IPS-18a (cell line): ENCODE measurements at regions not wholly inside any gene's neighbourhood (a gene's known extent, or its start where the extent isn't known, plus 50 kb on each side); places are given as distances from the start of the nearest gene placed in this dataset.
"Not testable (repeated sequence)": the region's sequence is repeated elsewhere in the genome, so short reads cannot be mapped to it uniquely, and the experiment has no call there.

Source experiments
- H3K27ac ChIP-seq: one replicate; pipeline ENCODE4 v1.5.1; 2013; ENCODE audit warnings: low read length
- H3K27me3 ChIP-seq: one replicate; pipeline ENCODE4 v1.6.1; 2013; ENCODE audit warnings: mild to moderate bottlenecking, low read length; ENCODE audit not compliant: control insufficient read depth, insufficient read depth
- H3K36me3 ChIP-seq: one replicate; pipeline ENCODE4 v1.6.1; 2013; ENCODE audit warnings: low read depth, low read length; ENCODE audit not compliant: control insufficient read depth
- H3K4me1 ChIP-seq: one replicate; pipeline ENCODE4 v1.6.1; 2013; ENCODE audit warnings: low read depth, low read length; ENCODE audit not compliant: control insufficient read depth
- H3K4me3 ChIP-seq: one replicate; pipeline ENCODE4 v1.5.1; 2013; ENCODE audit warnings: low read length
- H3K9ac ChIP-seq: one replicate; pipeline ENCODE4 v1.6.1; 2013; ENCODE audit warnings: mild to moderate bottlenecking, low read length, moderate library complexity
- H3K9me3 ChIP-seq: one replicate; pipeline ENCODE4 v1.6.1; 2013; ENCODE audit warnings: low read depth, low read length; ENCODE audit not compliant: control insufficient read depth

- peaks cover 2% of the 10 kb centered on the region for H3K9me3 ChIP-seq
- no peaks in the 10 kb centered on the region for H3K4me1 ChIP-seq
- H3K9ac ChIP-seq = no peak overlapping the region
- no peak overlapping the region for H3K4me3 ChIP-seq
- no peaks in the 10 kb centered on the region for H3K36me3 ChIP-seq
- no peaks in the 10 kb centered on the region for H3K27me3 ChIP-seq
- H3K27ac ChIP-seq = no peak overlapping the region
These were observed 466.9 kb downstream of the FAT4 start for GRCh38 chr4:125781651-125782050.

GRCh38 chr4:125784741-125785140, 470.0 kb downstream of the FAT4 start:
- Histone ChIP-seq H3K36me3 (no peaks in the 10 kb centered on the region), H3K9me3 (no peaks in the 10 kb centered on the region), H3K4me3 (no peak overlapping the region)

GRCh38 chr4:125787707-125788106, 473.0 kb downstream of the FAT4 start:
- Histone ChIP-seq H3K4me1 (no peaks in the 10 kb centered on the region), H3K27ac (no peak overlapping the region), H3K9ac (no peak overlapping the region), H3K36me3 (no peaks in the 10 kb centered on the region), H3K9me3 (no peaks in the 10 kb centered on the region), H3K4me3 (no peak overlapping the region), H3K27me3 (no peaks in the 10 kb centered on the region)

More at GRCh38 chr4:125784741-125785140, 470.0 kb downstream of the FAT4 start:
- no peaks in the 10 kb centered on the region for H3K27me3 ChIP-seq
- H3K9ac ChIP-seq = no peak overlapping the region
- no peaks in the 10 kb centered on the region for H3K4me1 ChIP-seq
- no peak overlapping the region for H3K27ac ChIP-seq

- no peaks in the 10 kb centered on the region for H3K27me3 ChIP-seq
- H3K9ac ChIP-seq = no peak overlapping the region
- no peak overlapping the region for H3K4me3 ChIP-seq
- no peaks in the 10 kb centered on the region for H3K36me3 ChIP-seq
- no peaks in the 10 kb centered on the region for H3K9me3 ChIP-seq
- no peak overlapping the region for H3K27ac ChIP-seq
- no peaks in the 10 kb centered on the region for H3K4me1 ChIP-seq
These were observed 474.3 kb downstream of the FAT4 start for GRCh38 chr4:125789023-125789422.

- no peaks in the 10 kb centered on the region for H3K36me3 ChIP-seq
- no peaks in the 10 kb centered on the region for H3K4me1 ChIP-seq
- H3K27me3 ChIP-seq = no peaks in the 10 kb centered on the region
- no peak overlapping the region for H3K4me3 ChIP-seq
- no peaks in the 10 kb centered on the region for H3K9me3 ChIP-seq
- H3K27ac ChIP-seq = no peak overlapping the region
- no peak overlapping the region for H3K9ac ChIP-seq
These were observed 477.1 kb downstream of the FAT4 start for GRCh38 chr4:125791896-125792295.

- H3K27me3 ChIP-seq = no peaks in the 10 kb centered on the region
- H3K4me3 ChIP-seq = no peak overlapping the region
- H3K4me1 ChIP-seq = no peaks in the 10 kb centered on the region
- no peaks in the 10 kb centered on the region for H3K36me3 ChIP-seq
- H3K27ac ChIP-seq = no peak overlapping the region
- H3K9me3 ChIP-seq = no peaks in the 10 kb centered on the region
- H3K9ac ChIP-seq = no peak overlapping the region
These were observed 480.2 kb downstream of the FAT4 start for GRCh38 chr4:125794989-125795388.

- no peak overlapping the region for H3K4me3 ChIP-seq
- no peaks in the 10 kb centered on the region for H3K27me3 ChIP-seq
- no peaks in the 10 kb centered on the region for H3K9me3 ChIP-seq
- H3K36me3 ChIP-seq = no peaks in the 10 kb centered on the region
- no peak overlapping the region for H3K9ac ChIP-seq
- no peak overlapping the region for H3K27ac ChIP-seq
- no peaks in the 10 kb centered on the region for H3K4me1 ChIP-seq
These were observed 481.4 kb downstream of the FAT4 start for GRCh38 chr4:125796138-125796537.

GRCh38 chr4:125797621-125798020, 482.9 kb downstream of the FAT4 start:
- H3K9me3 ChIP-seq, H3K4me1 ChIP-seq, H3K9ac ChIP-seq, H3K27me3 ChIP-seq, H3K36me3 ChIP-seq, H3K27ac ChIP-seq, H3K4me3 ChIP-seq: not testable (repeated sequence)

- Histone ChIP-seq H3K27ac (no peak overlapping the region), H3K27me3 (no peaks in the 10 kb centered on the region), H3K36me3 (no peaks in the 10 kb centered on the region), H3K9me3 (no peaks in the 10 kb centered on the region), H3K9ac (no peak overlapping the region), H3K4me3 (no peak overlapping the region), H3K4me1 (no peaks in the 10 kb centered on the region)
These were observed 486.6 kb downstream of the FAT4 start for GRCh38 chr4:125801373-125801772.

GRCh38 chr4:125801924-125802323, 487.2 kb downstream of the FAT4 start:
- Histone ChIP-seq H3K9me3 (no peaks in the 10 kb centered on the region), H3K36me3 (no peaks in the 10 kb centered on the region), H3K27me3 (no peaks in the 10 kb centered on the region), H3K4me1 (no peaks in the 10 kb centered on the region), H3K27ac (no peak overlapping the region), H3K9ac (no peak overlapping the region), H3K4me3 (no peak overlapping the region)

- H3K27ac ChIP-seq = no peak overlapping the region
These were observed 493.3 kb downstream of the FAT4 start for GRCh38 chr4:125808022-125808421.

GRCh38 chr4:125808570-125808969, 493.8 kb downstream of the FAT4 start:
- H3K9ac ChIP-seq = no peak overlapping the region
- H3K4me1 ChIP-seq = no peaks in the 10 kb centered on the region
- no peak overlapping the region for H3K4me3 ChIP-seq
- no peak overlapping the region for H3K27ac ChIP-seq
- no peaks in the 10 kb centered on the region for H3K36me3 ChIP-seq
- no peaks in the 10 kb centered on the region for H3K27me3 ChIP-seq
- no peaks in the 10 kb centered on the region for H3K9me3 ChIP-seq

More at GRCh38 chr4:125808022-125808421, 493.3 kb downstream of the FAT4 start:
- Histone ChIP-seq H3K9ac (no peak overlapping the region), H3K27me3 (no peaks in the 10 kb centered on the region), H3K36me3 (no peaks in the 10 kb centered on the region), H3K4me3 (no peak overlapping the region), H3K4me1 (no peaks in the 10 kb centered on the region), H3K9me3 (no peaks in the 10 kb centered on the region)
